Activated CD4-positive, alpha-beta T cell treated with anti-CD3 and anti-CD28 coated beads, Interleukin-2, Interleukin-6, amounts not matched to agents 100 ng/mL and 50 ng/mL, durations not matched to agents 16 hours and 8 hours (primary cell): ENCODE measurements at regions not wholly inside any gene's neighbourhood (a gene's known extent, or its start where the extent isn't known, plus 50 kb on each side); places are given as distances from the start of the nearest gene placed in this dataset.

Source experiments
- DNase-seq: peaks from one replicate; pipeline ENCODE4 v3.0.0-alpha.2; 2020

GRCh38 chr1:208298593-208299269 lies 54.5 kb upstream of the PLXNA2 start:
- no peak for DNase-seq

GRCh38 chr1:208300084-208300770 lies 56.0 kb upstream of the PLXNA2 start:
- no peak for DNase-seq

GRCh38 chr1:208302699-208303238 lies 58.6 kb upstream of the PLXNA2 start:
- DNase-seq, result no peak

GRCh38 chr1:208303743-208304712 lies 59.8 kb upstream of the PLXNA2 start:
- no peak for DNase-seq

- DNase-seq, result no peak
Observed at GRCh38 chr1:208308221-208308620, 64.0 kb upstream of the PLXNA2 start.

DNA sequence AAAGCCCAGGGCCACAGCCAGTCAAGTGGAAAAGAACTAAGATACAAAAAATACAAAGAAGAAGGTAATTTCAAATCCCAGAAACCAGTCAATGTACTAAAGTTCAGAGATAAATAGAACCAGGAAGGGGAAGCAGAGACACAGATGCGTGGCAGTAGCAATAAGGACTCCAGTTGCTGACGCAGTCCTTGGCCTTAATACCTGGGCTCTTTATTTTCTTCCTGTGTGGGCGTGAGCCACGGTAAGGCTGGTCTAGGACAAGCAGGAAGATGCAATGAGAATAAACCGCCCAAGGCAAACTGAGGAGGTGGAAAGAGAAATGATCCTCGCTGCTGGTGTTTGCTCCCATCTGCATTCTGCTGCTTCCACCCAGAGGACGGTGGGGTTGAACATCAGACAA lies 65.6 kb upstream of the PLXNA2 start:
- no peak for DNase-seq

DNA sequence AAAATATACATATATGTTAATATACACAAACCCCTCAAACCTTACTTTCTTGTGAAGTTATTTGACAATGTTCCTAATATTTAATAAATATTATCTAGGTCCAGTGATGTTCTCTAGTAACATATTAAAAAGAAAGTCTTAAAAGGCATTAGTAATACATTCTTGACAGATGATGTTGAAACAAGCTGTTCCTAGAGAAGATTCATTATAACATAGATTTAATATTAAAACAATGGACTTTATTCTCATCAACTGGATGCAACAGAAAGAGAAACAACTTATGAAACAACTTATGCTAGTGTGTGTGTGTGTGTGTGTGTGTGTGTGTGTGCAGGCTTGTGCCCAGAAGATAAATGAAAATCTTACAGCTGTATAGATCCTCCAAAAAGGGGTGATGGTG lies 68.5 kb upstream of the PLXNA2 start:
- DNase-seq, result no peak

DNA sequence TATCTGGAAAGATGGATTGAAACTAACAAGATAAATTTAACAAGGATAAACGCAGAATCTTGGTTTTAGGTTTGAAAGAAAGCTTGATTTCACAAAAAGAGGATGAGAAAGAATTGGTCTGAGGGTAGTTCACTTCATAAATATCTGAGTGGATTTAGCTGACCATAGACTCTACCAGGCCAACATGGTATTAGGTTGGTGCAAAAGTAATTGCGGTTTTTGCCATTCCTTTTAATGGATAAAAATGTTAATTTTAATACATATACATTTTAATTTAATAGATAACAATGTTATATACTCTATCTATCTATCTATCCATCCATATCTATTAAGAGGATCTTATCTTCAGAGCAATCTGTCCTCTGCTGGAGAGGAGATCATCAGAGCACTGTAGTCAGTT lies 70.2 kb upstream of the PLXNA2 start:
- no peak for DNase-seq

- peak; percentile 9 for DNase-seq
Observed at GRCh38 chr1:208318150-208318734, 74.1 kb upstream of the PLXNA2 start.

GRCh38 chr1:208324005-208324404 lies 79.8 kb upstream of the PLXNA2 start:
- DNase-seq, result no peak

DNA sequence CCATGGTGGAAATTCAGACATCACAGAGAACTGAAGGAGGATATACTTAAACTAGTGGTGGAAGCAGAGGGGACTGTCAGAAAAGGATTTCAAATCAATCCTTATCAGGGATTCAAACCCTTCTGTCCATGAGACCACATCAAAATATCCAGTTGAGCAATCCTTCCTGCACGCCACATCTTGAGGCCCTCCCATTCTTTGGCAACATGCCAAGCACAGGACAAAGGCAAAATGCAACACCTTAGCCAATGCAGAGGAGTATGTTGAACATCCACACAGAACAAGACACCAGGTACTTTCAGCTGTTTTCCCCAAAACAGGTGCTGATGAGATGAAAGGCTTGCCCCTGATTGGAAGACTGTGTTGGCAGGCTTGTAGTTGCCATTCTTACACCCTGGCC lies 81.8 kb upstream of the PLXNA2 start:
- no peak for DNase-seq

- no peak for DNase-seq
Observed at GRCh38 chr1:208329300-208329699, 85.1 kb upstream of the PLXNA2 start.

GRCh38 chr1:208332036-208332773 lies 88.0 kb upstream of the PLXNA2 start:
- no peak for DNase-seq

DNA sequence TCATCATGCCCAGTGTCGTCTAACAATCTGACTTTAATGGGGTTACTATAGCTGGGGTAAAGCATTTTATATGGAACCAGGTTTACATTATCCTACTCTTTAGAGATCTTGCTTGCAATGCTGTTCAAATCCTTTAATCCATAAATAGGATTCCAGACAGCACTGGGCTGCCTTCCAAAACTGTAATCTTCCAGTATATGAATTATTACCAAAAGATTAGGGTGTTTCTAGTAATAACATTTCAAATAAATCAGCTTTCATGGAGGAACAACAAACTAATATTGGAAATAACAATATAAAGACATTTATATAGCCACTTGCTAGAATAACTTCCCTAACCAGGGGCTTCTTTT lies 88.6 kb upstream of the PLXNA2 start:
- DNase-seq, result no peak

GRCh38 chr1:208333676-208334075 lies 89.5 kb upstream of the PLXNA2 start:
- DNase-seq, result no peak

DNA sequence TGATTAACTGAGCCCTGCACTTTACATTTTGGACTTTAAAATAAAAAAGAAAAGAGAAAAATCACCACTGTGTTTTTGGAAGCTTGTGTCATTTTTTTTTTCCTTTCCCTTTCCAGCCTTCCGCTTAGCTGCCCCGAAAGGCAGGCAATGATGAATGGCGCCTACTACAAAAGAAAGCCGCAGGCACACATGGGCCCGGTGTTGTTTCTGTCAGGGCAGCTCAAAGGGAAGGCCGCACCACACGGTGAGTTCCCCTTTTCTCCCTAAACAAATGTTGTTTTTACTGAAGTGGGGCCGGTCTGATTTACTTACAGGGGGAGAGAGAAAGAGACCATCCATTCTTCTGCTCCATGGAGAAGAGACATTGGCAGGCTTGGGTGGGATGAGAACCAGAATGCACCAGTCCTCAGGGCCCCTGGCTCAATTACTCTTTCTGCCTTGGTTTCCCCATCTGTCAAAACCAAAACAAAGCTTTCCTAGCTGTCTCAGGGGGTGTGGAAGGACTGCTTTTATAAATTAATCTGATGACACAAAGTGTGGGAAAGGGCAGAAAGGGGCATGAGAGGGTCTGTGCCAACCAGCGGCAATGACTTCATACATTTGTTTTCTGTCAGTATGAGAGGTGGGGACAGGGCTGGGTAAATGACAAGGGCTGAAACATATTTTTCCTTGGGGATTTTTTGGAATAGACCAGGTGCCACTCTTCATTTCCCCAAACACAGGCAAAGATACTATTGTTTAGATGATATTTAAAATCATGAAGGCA lies 91.4 kb upstream of the PLXNA2 start:
- no peak for DNase-seq

GRCh38 chr1:208336137-208336518 lies 91.9 kb upstream of the PLXNA2 start:
- no peak for DNase-seq

GRCh38 chr1:208339911-208340310 lies 95.7 kb upstream of the PLXNA2 start:
- no peak for DNase-seq

DNA sequence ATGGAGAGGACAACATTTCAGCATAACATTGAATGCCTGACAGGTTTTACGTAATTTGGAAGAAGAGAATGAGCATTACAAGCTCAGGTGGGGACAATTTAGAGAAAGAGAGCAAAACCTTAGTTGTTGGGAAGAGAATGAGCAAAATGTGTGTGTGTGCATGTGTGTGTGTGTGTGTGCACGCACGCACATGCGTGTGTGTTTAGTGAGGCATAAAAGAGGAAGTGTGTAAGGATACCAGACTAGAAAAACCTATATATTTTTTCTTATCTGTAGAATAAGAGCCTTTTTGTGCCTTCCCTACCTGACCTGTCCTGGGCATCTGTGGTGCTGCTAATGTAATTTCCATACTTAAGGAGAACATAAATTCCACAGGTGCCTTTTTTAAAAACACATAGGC lies 99.0 kb upstream of the PLXNA2 start:
- no peak for DNase-seq

DNA sequence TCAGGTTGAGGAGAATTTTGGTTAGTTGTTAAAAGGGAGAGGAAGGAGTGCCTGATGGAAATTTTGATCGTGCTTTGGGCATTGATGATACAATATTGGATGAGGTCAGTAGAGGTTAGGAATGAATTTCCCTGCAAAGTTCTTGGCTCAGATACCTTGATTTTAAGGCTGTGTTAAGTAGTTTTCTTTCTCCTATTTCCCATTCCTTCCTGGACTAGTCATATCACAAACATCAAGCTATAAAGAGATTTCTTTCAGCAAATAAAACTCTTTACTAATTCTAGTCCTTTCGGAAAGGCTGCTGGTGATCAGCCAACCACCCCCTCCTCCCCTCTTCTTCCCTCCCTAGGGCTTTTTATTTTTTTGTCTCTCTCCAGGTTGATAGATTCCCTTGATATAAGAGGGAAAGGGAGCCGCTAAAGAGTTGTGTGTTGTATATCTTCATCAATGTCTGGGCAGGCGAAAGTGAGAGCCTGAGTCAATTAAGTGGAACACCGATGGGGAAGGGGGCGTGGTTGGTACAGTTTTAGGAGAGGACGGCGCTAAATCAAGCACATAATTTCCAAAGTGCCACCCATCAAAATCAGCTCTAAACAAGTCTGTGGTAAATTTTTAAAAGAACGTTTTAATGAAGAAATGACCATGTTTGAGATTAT lies 100.1 kb upstream of the PLXNA2 start:
- DNase-seq, result no peak

DNA sequence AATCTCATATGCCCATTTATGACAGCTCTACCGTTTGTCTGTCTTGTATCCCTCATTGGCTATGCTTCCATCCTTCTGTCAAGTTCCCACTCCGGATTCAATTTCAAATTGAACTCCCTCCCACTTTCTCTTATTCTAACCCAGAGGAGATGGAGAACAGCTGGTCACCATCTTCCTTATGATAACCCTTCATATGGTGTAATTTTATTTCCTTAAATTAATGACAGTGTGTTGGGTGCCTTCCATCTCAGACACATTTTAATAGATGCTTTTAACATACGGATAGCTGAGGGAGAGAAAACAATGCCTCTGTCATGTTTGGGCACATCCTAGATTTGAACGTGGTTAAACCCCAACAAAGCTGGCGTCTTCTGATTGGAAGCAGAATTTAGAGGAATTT lies 103.0 kb upstream of the PLXNA2 start:
- DNase-seq, result no peak
